GM13976 (cell line): ENCODE measurements at regions not wholly inside any gene's neighbourhood (a gene's known extent, or its start where the extent isn't known, plus 50 kb on each side); places are given as distances from the start of the nearest gene placed in this dataset.

Experiments used
- DNase-seq: peaks from one replicate; pipeline ENCODE4 v3.0.0; 2012; ENCODE audit warnings: low spot score
- CTCF ChIP-seq: IDR thresholded peaks from 2 replicates; pipeline ENCODE4 v1.5.1; 2012; ENCODE audit warnings: borderline replicate concordance, mild to moderate bottlenecking; ENCODE audit not compliant: insufficient read depth; ENCODE audit errors: extremely low read depth, missing control alignments, control extremely low read depth
- in situ Hi-C: fragments of 300-500 bp; cut with MboI; formaldehyde crosslinking; loops from one replicate; pipeline ENCODE4 v1.12.0; 2022; ENCODE audit warnings: low sequenced_read_pairs, mixed read lengths, inconsistent platforms; ENCODE audit not compliant: unreplicated experiment

GRCh38 chr22:27214691-27215090 lies 557.3 kb downstream of the MIAT start:
- DNase-seq = no peak
- in situ Hi-C loops = no loop called here
- TF ChIP-seq CTCF = no peak

GRCh38 chr22:27215871-27216270 lies 558.5 kb downstream of the MIAT start:
- in situ Hi-C loops = no loop called here
- no peak for TF ChIP-seq CTCF
- no peak for DNase-seq

GRCh38 chr22:27216444-27216843 lies 559.1 kb downstream of the MIAT start:
- in situ Hi-C loops = no loop called here
- TF ChIP-seq CTCF = no peak
- no peak for DNase-seq

- DNase-seq = no peak
- TF ChIP-seq CTCF = no peak
- in situ Hi-C loops = no loop called here
Measured at GRCh38 chr22:27217154-27217553, 559.8 kb downstream of the MIAT start.

- DNase-seq = no peak
- no peak for TF ChIP-seq CTCF
- in situ Hi-C loops = no loop called here
Measured at GRCh38 chr22:27218012-27218920, 560.9 kb downstream of the MIAT start.

- no peak for TF ChIP-seq CTCF
- in situ Hi-C loops = no loop called here
- DNase-seq = no peak
Measured at GRCh38 chr22:27219036-27219435, 561.6 kb downstream of the MIAT start.

GRCh38 chr22:27220339-27220738 lies 563.0 kb downstream of the MIAT start:
- in situ Hi-C loops = no loop called here
- TF ChIP-seq CTCF = no peak
- no peak for DNase-seq
